Nephron progenitor cell (in vitro differentiated cells): ENCODE measurements at regions not wholly inside any gene's neighbourhood (a gene's known extent, or its start where the extent isn't known, plus 50 kb on each side); places are given as distances from the start of the nearest gene placed in this dataset.
"Not testable (repeated sequence)": the region's sequence is repeated elsewhere in the genome, so short reads cannot be mapped to it uniquely, and the experiment has no call there.

ENCODE experiments used
- DNase-seq: peaks from one replicate; pipeline ENCODE4 v3.0.0; 2021
- H3K27ac Mint-ChIP-seq: 2 replicates; pipeline ENCODE4 v1.8.0; 2021; ENCODE audit warnings: mild to moderate bottlenecking, moderate library complexity, mixed read lengths
- H3K27me3 Mint-ChIP-seq: 2 replicates; pipeline ENCODE4 v1.8.0; 2021; ENCODE audit warnings: mild to moderate bottlenecking, low read depth, mixed read lengths; ENCODE audit not compliant: poor library complexity
- H3K36me3 Mint-ChIP-seq: 2 replicates; pipeline ENCODE4 v1.8.0; 2021; ENCODE audit warnings: low read depth, mixed read lengths
- H3K4me1 Mint-ChIP-seq: 2 replicates; pipeline ENCODE4 v1.8.0; 2021; ENCODE audit warnings: mixed read lengths
- H3K4me3 Mint-ChIP-seq: 2 replicates; pipeline ENCODE4 v1.8.0; 2021; ENCODE audit warnings: mild to moderate bottlenecking, moderate library complexity, mixed read lengths
- H3K9me3 Mint-ChIP-seq: 2 replicates; pipeline ENCODE4 v1.8.0; 2021; ENCODE audit warnings: mild to moderate bottlenecking, moderate library complexity, mixed read lengths
- CTCF ChIP-seq: fragments of 200-600 bp; sonication (generic); IDR thresholded peaks from 2 replicates; pipeline ENCODE4 v1.5.0; 2021; ENCODE audit warnings: antibody characterized with exemption

GRCh38 chr17:74135391-74136167 lies 67.9 kb upstream of the RPL38 start:
- Mint-ChIP-seq H3K9me3 (peaks cover 45% of the 10 kb centered on the region), H3K4me3 (no peak overlapping the region), H3K27ac (no peak overlapping the region), H3K27me3 (peaks cover 23% of the 10 kb centered on the region), H3K4me1 (peaks cover 26% of the 10 kb centered on the region), H3K36me3 (peaks cover 10% of the 10 kb centered on the region)
- no peak for TF ChIP-seq CTCF
- no peak for DNase-seq

- peaks cover 52% of the 10 kb centered on the region for H3K9me3 Mint-ChIP-seq
- TF ChIP-seq CTCF = no peak
- H3K4me3 Mint-ChIP-seq = no peak overlapping the region
- H3K27ac Mint-ChIP-seq = no peak overlapping the region
- no peak for DNase-seq
- H3K4me1 Mint-ChIP-seq = peaks cover 26% of the 10 kb centered on the region
- H3K27me3 Mint-ChIP-seq = peaks cover 12% of the 10 kb centered on the region
- peaks cover 10% of the 10 kb centered on the region for H3K36me3 Mint-ChIP-seq
Observed at GRCh38 chr17:74137416-74137815, 66.1 kb upstream of the RPL38 start.

GRCh38 chr17:74139120-74139519 lies 64.4 kb upstream of the RPL38 start:
- peaks cover 14% of the 10 kb centered on the region for H3K36me3 Mint-ChIP-seq

GRCh38 chr17:74140282-74140681 lies 63.2 kb upstream of the RPL38 start:
- no peak overlapping the region for H3K27ac Mint-ChIP-seq
- H3K4me1 Mint-ChIP-seq = peaks cover 13% of the 10 kb centered on the region
- DNase-seq = no peak
- TF ChIP-seq CTCF = no peak
- peaks cover 72% of the 10 kb centered on the region for H3K9me3 Mint-ChIP-seq
- no peak overlapping the region for H3K4me3 Mint-ChIP-seq
- peaks cover 12% of the 10 kb centered on the region for H3K27me3 Mint-ChIP-seq
- H3K36me3 Mint-ChIP-seq = peaks cover 14% of the 10 kb centered on the region

More at GRCh38 chr17:74139120-74139519, 64.4 kb upstream of the RPL38 start:
- Mint-ChIP-seq H3K4me1 (peaks cover 17% of the 10 kb centered on the region), H3K27ac (no peak overlapping the region), H3K4me3 (no peak overlapping the region), H3K27me3 (peaks cover 12% of the 10 kb centered on the region), H3K9me3 (peaks cover 66% of the 10 kb centered on the region)
- no peak for DNase-seq
- no peak for TF ChIP-seq CTCF

- H3K4me3 Mint-ChIP-seq = no peak overlapping the region
- peaks cover 12% of the 10 kb centered on the region for H3K27me3 Mint-ChIP-seq
- H3K36me3 Mint-ChIP-seq = peaks cover 14% of the 10 kb centered on the region
- peaks cover 19% of the 10 kb centered on the region for H3K4me1 Mint-ChIP-seq
- H3K9me3 Mint-ChIP-seq = peaks cover 72% of the 10 kb centered on the region
- no peak overlapping the region for H3K27ac Mint-ChIP-seq
- DNase-seq = no peak
- TF ChIP-seq CTCF = no peak
Observed at GRCh38 chr17:74141612-74142011, 61.9 kb upstream of the RPL38 start.

- not testable (repeated sequence) for H3K4me3 Mint-ChIP-seq, DNase-seq, H3K27ac Mint-ChIP-seq
- Mint-ChIP-seq H3K36me3 (peaks cover 13% of the 10 kb centered on the region), H3K27me3 (peaks cover 10% of the 10 kb centered on the region), H3K9me3 (peaks cover 63% of the 10 kb centered on the region), H3K4me1 (peaks cover 27% of the 10 kb centered on the region)
Observed at GRCh38 chr17:74143318-74143717, 60.2 kb upstream of the RPL38 start.
